ENCODE measurements at regions not wholly inside any gene's neighbourhood (a gene's known extent, or its start where the extent isn't known, plus 50 kb on each side); places are given as distances from the start of the nearest gene placed in this dataset.

GRCh38 chr9:90729351-90729750, 72.3 kb upstream of the SYK start:
- FAIRE-seq: no peak
- no peaks in the 10 kb centered on the region for H3K9me3 ChIP-seq (ENCODE audit: control insufficient read depth in 2 of 3, insufficient read depth in 1 of 3, low read length in 3 of 3)
- intact Hi-C loops (cut with DNase I): no loop called here
- DNase-seq: no peak
- no peaks in the 10 kb centered on the region for H3K36me3 ChIP-seq (ENCODE audit: control insufficient read depth in 2 of 3, insufficient read depth in 3 of 3, low read length in 3 of 3)
- no peaks in the 10 kb centered on the region for H3K4me1 ChIP-seq (ENCODE audit: control insufficient read depth in 2 of 3, insufficient read depth in 2 of 3, low read depth in 1 of 3, low read length in 3 of 3)
- H3K9ac ChIP-seq (ENCODE audit: low read length in 3 of 3): no peak overlapping the region
- H3K27ac ChIP-seq (ENCODE audit: low read depth in 2 of 2, low read length in 2 of 2): no peak overlapping the region
- no peak overlapping the region for H3K4me3 ChIP-seq (ENCODE audit: low read length in 3 of 3)
- no peaks in the 10 kb centered on the region for H3K27me3 ChIP-seq (ENCODE audit: control insufficient read depth, insufficient read depth, low read length)
- TF ChIP-seq, protein P1, sequence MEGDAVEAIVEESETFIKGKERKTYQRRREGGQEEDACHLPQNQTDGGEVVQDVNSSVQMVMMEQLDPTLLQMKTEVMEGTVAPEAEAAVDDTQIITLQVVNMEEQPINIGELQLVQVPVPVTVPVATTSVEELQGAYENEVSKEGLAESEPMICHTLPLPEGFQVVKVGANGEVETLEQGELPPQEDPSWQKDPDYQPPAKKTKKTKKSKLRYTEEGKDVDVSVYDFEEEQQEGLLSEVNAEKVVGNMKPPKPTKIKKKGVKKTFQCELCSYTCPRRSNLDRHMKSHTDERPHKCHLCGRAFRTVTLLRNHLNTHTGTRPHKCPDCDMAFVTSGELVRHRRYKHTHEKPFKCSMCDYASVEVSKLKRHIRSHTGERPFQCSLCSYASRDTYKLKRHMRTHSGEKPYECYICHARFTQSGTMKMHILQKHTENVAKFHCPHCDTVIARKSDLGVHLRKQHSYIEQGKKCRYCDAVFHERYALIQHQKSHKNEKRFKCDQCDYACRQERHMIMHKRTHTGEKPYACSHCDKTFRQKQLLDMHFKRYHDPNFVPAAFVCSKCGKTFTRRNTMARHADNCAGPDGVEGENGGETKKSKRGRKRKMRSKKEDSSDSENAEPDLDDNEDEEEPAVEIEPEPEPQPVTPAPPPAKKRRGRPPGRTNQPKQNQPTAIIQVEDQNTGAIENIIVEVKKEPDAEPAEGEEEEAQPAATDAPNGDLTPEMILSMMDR (IDR thresholded peaks at IDR 0.05; ENCODE audit: borderline replicate concordance, extremely low read depth, insufficient read depth): no peak

DNA sequence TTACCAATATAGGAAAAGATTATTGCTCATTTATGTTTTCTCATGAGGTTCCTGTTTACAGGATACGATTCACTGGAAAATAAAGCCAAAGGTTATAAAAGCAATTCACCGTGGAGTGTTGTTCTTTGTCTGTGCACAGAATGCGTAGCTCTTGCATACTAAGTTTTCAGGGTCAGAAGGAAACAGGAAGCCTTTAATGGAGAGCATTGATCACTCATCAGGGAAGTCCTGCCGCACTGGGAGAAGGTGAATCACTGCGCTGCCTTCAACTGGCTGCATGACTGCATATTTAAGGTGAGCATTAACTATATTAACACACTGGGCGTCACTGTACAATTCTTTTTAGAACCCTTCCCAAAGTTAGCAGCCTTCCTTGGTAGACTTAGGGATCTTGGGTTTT, 74.1 kb upstream of the SYK start:
- intact Hi-C loops (cut with DNase I): no loop called here
- Histone ChIP-seq H3K4me3 (ENCODE audit: low read length in 3 of 3) (no peak overlapping the region), H3K36me3 (ENCODE audit: control insufficient read depth in 2 of 3, insufficient read depth in 3 of 3, low read length in 3 of 3) (no peaks in the 10 kb centered on the region), H3K27me3 (ENCODE audit: control insufficient read depth, insufficient read depth, low read length) (no peaks in the 10 kb centered on the region), H3K9ac (ENCODE audit: low read length in 3 of 3) (no peak overlapping the region), H3K27ac (ENCODE audit: low read depth in 2 of 2, low read length in 2 of 2) (no peak overlapping the region), H3K4me1 (ENCODE audit: control insufficient read depth in 2 of 3, insufficient read depth in 2 of 3, low read depth in 1 of 3, low read length in 3 of 3) (no peaks in the 10 kb centered on the region), H3K9me3 (ENCODE audit: control insufficient read depth in 2 of 3, insufficient read depth in 1 of 3, low read length in 3 of 3) (no peaks in the 10 kb centered on the region)
- no peak for FAIRE-seq
- DNase-seq: peak in 1 of 5 donors; percentile 13
- TF ChIP-seq, protein P1 (IDR thresholded peaks at IDR 0.05; ENCODE audit: borderline replicate concordance, extremely low read depth, insufficient read depth): no peak

GRCh38 chr9:90726215-90726614, 75.4 kb upstream of the SYK start:
- Histone ChIP-seq H3K9ac (ENCODE audit: low read length in 3 of 3) (no peak overlapping the region), H3K4me3 (ENCODE audit: low read length in 3 of 3) (no peak overlapping the region), H3K4me1 (ENCODE audit: control insufficient read depth in 2 of 3, insufficient read depth in 2 of 3, low read depth in 1 of 3, low read length in 3 of 3) (no peaks in the 10 kb centered on the region), H3K36me3 (ENCODE audit: control insufficient read depth in 2 of 3, insufficient read depth in 3 of 3, low read length in 3 of 3) (no peaks in the 10 kb centered on the region), H3K27ac (ENCODE audit: low read depth in 2 of 2, low read length in 2 of 2) (no peak overlapping the region), H3K27me3 (ENCODE audit: control insufficient read depth, insufficient read depth, low read length) (no peaks in the 10 kb centered on the region), H3K9me3 (ENCODE audit: control insufficient read depth in 2 of 3, insufficient read depth in 1 of 3, low read length in 3 of 3) (no peaks in the 10 kb centered on the region)
- no peak for FAIRE-seq
- DNase-seq: no peak
- TF ChIP-seq, protein P1 (IDR thresholded peaks at IDR 0.05; ENCODE audit: borderline replicate concordance, extremely low read depth, insufficient read depth): no peak
- intact Hi-C loops (cut with DNase I): no loop called here

DNA sequence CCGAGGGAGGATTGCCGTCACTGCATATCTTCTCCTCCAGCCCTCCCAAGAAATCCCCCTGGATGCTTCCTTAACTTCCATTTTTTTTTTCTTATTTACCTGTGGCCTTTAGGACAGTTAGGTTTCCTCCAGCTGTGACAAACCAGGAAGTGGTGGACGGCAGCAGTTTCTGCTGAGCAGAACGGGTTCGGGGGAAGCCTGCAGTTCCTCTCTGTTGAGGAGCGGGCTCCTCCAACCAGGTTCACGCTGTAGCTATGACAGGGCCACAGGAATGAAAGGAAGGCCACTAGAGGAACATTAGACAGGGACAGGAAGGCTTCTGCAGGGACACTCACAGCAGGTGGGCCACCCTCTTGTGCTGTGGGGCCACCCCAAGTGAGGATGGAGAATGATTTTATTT, 76.7 kb upstream of the SYK start:
- FAIRE-seq (no peak), DNase-seq (no peak)

More for the DNA sequence above, 76.7 kb upstream of the SYK start:
- Histone ChIP-seq H3K36me3 (ENCODE audit: control insufficient read depth in 2 of 3, insufficient read depth in 3 of 3, low read length in 3 of 3) (no peaks in the 10 kb centered on the region), H3K4me3 (ENCODE audit: low read length in 3 of 3) (no peak overlapping the region), H3K27me3 (ENCODE audit: control insufficient read depth, insufficient read depth, low read length) (no peaks in the 10 kb centered on the region), H3K4me1 (ENCODE audit: control insufficient read depth in 2 of 3, insufficient read depth in 2 of 3, low read depth in 1 of 3, low read length in 3 of 3) (no peaks in the 10 kb centered on the region), H3K9me3 (ENCODE audit: control insufficient read depth in 2 of 3, insufficient read depth in 1 of 3, low read length in 3 of 3) (no peaks in the 10 kb centered on the region), H3K27ac (ENCODE audit: low read depth in 2 of 2, low read length in 2 of 2) (no peak overlapping the region), H3K9ac (ENCODE audit: low read length in 3 of 3) (no peak overlapping the region)
- TF ChIP-seq, protein P1 (IDR thresholded peaks at IDR 0.05; ENCODE audit: borderline replicate concordance, extremely low read depth, insufficient read depth): no peak
- intact Hi-C loops (cut with DNase I): no loop called here
